NCI-H446 treated with DMSO at 0.1 percent for 48 hours (cell line): ENCODE measurements at regions not wholly inside any gene's neighbourhood (a gene's known extent, or its start where the extent isn't known, plus 50 kb on each side); places are given as distances from the start of the nearest gene placed in this dataset.
"Not testable (repeated sequence)": the region's sequence is repeated elsewhere in the genome, so short reads cannot be mapped to it uniquely, and the experiment has no call there.

Source experiments
- DNase-seq: peaks from one replicate; lab custom pipeline; 2025; lab: John Stamatoyannopoulos, UW

DNA sequence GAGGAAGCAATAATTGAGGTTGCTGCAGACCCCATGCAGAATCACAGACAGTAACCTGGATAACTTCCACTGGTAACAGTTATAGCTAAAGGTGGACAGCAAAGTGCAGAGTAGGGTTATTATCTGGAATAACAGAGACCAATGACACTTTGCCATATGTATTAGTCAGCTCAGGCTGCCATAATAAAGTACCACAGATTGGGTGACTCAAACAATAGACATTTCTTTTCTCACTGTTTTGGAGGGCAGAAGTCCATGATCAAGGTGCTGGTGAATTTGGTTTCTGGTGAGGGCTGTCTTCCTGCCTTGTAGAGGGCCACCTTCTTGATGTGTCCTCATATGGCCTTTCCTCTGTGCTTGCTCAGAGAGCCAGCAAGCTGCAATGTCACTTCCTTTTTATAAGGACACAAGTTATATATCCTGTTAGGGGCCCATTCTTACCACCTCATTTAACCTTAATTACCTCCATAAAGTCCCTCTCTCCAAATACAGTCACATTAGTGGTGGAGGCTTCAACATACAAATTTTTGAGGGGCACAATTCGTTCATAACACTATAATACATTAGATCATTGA is 191.0 kb upstream of the LRP1B start:
- no peak for DNase-seq

DNA sequence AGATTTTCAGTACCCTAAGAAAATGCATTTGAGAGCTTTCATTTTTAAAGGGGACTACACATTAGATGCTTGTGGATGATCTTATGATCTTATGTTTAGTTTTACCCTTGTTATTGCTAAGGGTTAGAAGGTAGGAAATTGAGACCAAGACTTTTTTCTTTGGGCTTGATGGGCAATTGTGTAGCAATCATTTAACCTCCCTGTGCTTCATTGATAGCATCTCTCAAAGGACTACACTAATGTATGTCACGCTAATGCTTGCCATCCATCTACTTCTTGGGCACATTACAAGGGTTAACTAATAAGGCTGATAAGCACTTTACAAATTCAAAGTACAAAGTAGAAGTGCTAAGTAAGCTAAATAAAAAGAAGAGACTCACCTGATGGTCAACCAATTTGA is 189.3 kb upstream of the LRP1B start:
- DNase-seq: no peak

DNA sequence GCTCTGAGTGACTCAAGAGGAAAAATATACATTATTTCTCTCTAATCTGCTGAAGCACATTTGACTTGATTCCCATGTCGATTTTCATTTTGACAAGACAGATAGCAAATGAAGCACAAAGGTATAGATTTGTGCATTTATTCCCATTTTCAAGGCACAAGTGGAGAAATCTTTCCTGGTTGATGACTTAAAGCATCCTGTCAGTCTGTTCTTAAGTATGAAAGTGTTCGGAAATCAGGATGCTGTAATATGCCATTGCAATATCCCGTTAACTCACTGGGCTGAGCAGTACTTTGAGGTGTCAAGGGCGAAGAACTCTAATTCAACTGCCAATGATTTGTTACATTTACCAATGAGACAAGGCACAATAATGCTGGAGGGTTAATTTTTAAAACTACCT is 185.2 kb upstream of the LRP1B start:
- no peak for DNase-seq

DNA sequence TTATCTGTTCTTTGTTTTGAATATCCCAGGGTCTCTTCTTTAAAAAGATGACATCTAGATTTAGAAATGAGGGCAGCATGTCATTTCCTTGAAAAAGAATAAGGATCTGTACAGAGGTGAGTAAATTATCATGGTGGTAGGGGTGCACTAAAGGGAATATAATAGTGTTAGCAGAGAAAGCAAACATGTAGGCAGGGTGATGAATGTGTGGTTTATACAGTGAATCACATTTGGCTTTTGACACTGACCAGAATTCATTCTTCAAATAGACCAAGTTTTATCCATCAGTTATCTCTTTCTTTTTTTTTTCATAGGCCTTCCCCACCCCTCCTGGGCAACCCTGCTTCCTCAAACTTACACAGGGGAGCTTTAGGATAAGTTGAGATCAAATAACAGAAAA is 184.5 kb upstream of the LRP1B start:
- no peak for DNase-seq

DNA sequence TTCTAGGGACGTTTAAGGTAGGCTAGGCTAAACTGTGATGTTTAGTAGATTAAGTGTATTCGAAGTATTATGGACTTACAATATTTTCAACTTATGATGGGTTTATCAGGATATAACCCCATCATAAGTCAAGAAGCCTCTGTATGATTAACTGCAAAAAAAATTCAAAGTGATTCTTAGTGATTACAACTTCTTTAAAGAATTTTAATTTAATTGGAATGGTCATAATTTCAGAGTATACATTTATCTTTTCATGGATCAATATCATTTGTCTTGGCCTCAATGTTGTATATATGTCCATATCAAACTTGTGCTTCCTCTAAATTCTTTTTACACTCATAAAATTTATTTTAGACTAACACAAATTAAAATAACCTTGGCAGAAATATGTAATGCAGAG is 183.3 kb upstream of the LRP1B start:
- DNase-seq: no peak

DNA sequence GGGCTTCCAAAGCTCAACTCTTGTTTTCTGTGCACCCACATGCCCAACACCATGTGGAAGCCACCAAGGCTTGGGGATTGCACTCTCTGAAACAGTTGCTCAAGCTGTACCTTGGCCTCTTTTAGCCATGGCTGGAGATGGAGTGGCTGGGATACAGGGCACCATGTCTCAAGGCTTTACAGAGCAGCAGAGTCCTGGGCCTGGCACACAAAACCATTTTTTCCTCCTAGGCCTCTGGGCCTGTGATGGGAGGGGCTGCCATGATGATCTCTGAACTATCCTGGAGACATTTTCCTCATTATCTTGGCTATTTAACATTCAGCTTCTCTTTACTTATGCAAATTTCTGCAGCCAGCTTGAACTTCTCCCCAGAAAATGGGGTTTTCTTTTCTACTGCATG is 179.7 kb upstream of the LRP1B start:
- no peak for DNase-seq

DNA sequence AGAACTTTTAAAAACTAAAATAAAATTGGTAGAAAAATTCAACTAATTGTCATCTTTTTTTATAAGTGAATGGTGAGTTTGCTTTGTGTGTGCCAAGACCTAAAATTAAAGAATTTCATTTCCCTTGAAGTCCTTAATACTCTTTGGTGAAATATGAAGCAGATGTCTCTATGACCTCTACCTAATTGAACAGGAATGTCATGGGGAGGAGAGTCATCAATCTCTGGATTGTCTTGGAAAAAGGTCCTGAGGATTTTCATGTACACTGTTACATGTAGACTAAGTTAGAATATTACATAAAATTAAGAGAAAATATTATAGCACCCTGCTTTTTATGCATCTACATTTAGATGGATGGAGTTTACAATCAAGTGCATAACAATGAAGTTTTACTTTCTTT is 177.9 kb upstream of the LRP1B start:
- DNase-seq: peak; percentile 25

DNA sequence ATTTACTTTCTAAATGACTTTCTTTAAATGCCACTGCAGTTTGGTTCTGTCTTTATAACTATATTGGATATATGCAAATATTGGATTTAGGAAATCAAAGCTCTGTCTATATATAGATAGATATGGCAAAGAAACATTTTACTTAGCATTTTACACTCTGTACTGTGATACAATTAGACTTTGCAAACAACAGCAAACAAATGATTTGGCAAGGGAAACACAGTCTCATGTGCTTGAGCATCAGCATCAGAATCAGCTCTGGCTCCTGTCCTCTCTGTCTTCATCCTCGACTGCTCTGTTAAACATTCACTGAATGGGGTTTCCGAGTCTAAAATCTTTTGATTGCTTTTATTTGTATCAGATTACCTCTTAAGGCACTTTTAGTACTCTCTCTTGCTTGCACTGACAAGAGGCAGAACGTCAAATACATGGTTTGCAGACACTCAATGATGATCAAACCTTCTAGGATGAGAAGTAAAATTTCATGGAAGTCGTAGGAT is 176.8 kb upstream of the LRP1B start:
- DNase-seq: no peak

DNA sequence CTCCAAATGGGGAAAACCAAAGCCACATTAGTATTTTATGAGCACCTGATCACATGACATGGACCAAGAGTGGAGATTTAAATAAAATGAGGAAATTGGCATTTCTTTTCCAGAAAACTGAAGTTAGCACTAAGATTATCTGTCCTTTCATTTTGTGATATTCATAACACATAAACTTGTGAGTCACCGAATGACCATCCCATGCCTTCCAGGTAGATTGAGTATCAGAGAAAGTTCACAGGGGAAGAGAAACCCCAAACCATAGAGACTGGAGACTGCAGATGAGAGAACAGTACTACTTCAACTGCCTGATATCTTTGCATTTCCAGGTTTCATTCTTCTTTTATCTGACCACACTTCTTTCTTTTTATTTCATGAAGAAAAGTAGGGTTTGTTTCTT is 176.3 kb upstream of the LRP1B start:
- no peak for DNase-seq

DNA sequence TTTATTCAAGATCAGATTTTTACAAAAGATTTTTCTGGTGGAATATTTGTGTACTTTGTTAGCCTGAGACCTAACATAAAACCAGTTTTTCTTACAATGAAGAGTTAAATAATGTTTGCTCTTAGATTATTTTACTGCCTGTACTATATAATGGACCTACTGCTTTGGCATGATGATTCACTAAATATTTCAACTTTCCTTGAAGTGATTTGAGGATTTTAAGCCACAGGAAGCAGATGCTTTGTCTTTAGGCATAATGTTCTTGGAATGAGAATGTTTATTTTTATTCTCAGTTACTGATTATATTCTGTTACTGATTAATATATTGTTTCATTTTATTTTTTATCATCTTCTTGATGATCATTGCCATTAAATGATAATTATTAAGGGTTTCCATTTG is 175.3 kb upstream of the LRP1B start:
- no peak for DNase-seq

DNA sequence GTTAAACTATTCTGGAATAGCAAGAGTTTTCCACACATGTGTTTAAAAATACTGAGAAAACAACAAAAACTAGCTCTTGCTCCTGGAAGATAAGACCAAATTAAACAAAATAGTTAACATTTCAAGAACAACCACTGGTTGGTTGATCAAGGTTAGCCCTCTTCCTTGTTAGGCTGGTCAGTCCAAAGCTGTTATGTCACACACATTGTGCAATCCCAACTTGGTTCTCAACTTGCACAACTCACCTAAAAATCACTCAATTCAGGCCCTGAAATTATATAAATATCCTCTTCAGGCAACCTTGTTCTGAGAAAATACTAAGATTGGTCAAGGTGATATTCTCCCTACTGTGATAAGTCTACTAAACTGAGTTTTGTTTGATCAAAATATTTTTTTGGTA is 169.7 kb upstream of the LRP1B start:
- no peak for DNase-seq

DNA sequence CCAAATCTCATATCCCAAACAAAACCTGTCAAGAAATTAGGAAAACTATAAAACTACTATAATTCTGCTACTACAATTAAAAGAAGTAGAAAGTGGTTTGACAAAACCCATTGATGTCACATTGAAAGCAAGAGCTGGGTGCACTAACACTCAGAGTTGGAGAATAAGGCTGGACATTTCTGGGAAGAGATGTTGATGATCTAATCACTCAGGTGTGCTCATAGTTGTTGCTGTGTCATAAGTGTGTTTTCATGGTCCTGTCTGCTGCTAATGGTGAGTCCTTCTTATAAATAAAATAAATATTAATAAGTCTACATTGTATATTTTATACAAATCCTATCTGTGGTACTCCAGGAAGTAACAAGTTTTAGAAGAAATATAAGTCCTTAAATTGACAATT is 168.2 kb upstream of the LRP1B start:
- no peak for DNase-seq

DNA sequence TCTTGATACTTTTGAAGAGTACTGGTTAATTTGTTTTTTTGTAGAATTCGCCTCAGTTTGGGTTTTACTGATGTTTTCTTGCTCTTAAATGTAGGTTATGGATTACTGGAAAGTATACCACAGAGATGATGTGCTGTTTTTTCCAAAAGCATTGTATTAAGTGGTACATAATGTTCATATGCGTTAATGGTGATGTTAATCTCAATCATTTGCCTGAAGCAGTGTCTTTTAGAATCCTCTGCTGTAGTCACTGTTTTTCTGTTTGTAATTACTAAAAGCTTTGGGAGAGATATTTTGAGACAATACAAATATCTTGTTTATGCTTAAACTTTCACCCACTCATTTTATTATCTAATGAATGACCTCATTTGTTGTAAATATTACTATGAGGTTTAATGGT is 163.4 kb upstream of the LRP1B start:
- DNase-seq: no peak

DNA sequence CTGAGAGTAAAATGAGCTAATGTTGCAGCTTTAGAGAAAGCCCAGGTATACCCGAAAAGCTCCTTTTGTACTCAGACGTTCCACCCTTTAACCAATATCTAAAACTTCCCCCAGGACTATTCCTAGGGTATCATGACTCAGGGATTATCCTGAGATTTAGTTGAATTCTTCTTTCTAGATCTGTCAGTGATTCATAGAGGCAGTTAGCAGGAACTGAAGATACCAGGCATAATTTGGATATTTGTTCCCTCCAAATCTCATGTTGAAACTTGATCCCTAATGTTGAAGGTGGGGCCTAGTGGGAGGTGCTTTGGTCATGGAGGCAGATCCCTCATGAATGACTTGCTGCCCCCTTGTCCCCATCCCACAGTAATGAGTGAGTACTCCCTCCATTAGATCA is 161.2 kb upstream of the LRP1B start:
- no peak for DNase-seq

DNA sequence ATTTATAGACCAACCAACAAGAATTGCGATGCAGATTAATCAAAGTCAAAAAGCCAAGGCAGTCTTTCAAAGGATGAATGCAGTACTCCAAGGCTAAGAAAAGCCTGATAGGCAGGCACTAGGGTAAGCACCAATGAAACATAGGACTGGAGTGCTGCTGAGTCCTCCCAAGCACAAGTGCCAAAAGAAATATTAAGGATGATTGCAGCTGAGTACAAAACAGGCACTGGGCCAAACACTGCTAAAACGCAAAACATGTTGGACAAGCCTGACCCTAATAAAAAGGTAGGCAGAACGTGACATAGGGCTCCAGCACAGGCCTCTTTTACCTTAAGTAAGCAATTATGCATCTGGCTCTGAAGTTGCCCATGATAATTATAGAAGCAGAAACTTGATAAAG is 160.1 kb upstream of the LRP1B start:
- peak; percentile 51 for DNase-seq

DNA sequence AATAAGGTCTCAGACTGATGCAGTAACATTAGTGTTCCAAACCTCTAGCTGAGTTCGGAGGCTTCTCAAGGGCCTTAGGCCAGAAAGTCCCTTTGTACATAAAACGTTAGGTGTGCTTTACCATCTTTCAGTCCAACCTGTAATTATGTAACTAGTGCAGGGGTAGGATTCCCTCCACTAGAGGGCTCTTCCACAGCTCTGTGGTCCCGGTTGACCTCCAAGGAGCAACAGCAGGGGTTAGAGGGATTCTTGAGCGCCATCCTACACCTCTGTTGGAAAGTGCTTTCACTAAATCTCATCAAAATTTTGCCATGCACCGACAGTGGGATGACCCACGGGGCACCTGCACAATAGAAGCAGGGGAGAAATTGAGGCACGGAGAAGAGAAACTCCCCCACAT is 155.8 kb upstream of the LRP1B start:
- DNase-seq: no peak

DNA sequence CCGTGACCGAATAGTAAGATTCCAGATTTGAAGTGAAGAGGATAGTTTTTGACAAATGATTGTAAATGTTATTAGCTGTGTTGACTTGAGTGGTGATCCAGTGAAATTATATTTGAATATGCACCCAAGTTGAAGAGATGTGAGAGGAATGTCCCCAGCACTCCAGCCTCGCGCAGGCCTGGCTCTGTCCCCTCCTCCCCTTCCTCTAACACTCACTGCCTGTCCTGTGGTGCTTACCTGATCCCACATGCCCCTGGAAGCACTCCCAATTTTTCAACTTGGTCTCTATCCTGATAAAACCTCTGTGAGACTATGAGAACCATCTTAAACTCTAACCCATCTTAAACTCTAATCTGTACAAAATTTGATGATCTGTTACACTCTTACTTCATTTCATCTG is 154.7 kb upstream of the LRP1B start:
- DNase-seq: no peak

DNA sequence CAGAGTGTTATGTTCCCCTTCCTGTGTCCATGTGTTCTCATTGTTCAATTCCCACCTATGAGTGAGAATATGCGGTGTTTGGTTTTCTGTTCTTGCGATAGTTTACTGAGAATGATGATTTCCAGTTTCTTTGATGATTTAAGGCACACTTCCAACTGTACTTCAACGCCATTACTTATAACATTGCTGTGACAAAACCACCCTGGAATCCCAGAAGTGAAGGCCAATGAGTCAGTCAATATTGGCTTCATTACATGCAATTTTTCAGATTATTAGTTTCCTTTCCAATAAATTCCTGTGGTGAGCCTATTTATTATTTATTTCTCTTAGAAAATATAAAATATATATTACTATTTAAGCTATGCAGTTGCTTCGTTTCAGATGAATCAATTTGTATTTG is 153.5 kb upstream of the LRP1B start:
- DNase-seq: not testable (repeated sequence)

DNA sequence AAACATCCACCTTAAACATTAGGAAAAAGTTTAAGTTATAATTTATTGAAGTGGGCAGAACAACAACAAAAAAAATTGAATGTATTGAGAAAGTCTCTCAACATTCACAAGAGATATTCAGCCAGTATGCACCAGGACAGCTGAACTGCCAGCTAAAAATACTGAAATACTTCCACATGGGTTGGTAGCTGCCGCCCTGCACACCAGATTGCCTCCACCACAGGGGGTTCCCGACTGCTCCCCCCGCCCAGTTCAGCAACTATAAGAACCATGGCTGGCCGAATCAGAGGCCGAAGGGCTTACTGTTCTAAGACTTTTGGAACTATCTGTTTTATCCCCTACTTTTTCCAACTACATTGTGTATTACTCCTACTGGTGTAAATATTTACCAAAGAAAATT is 150.0 kb upstream of the LRP1B start:
- peak; percentile 22 for DNase-seq

DNA sequence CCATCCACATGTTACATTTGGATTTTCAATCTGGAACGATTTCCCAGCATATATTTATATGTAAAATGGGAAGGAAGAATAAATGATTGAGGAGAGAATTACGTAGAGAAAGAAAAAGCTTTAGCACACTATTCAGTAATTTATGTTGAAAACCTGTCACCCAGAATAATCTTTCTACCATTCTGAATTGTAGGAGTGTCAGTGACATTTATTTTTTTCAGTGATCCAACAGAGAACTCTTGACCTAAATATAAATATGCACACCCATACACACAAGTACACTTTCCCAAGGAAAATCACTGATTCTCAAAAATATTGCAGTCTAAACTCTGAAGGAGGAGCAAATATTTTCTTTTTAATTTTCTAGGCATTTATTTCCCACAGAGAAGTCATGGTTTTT is 140.2 kb upstream of the LRP1B start:
- no peak for DNase-seq

DNA sequence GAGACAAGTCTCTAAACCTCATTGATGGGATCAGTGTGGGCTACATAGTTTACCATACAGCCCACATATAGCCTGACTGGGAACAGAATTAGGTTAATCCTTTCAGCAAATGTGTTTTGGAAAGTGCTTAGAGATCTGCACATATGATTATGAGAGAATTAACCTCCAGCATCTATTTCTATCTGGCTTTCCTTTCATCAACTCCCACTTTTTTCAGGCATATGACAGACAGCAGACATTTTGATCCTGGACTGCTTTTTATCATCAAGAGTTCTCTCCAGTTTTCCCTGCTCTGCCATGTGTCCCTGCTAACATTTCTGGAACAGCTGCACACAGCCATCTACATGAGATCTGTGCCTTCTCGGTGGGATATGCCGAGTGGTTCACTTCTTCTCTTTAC is 139.5 kb upstream of the LRP1B start:
- DNase-seq: no peak

DNA sequence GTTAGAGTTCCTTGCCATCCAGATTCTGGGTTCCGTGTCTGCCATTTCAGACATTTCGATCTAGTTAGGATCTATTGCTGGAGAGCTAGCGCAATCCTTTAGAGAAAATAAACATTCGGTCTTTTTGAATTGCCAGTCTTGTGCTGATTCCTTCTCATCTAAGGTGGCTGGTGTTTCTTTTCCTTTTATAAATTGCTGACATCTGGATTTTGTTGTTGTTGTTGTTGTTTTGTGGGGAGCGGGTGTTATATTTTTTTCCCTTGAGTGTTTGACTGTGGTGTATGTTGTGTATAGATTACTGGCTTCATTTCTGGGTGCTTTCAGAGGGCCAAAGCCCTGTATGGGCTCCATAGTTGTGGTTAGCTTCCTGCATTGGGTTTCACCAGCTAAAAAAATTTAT is 128.5 kb upstream of the LRP1B start:
- no peak for DNase-seq

DNA sequence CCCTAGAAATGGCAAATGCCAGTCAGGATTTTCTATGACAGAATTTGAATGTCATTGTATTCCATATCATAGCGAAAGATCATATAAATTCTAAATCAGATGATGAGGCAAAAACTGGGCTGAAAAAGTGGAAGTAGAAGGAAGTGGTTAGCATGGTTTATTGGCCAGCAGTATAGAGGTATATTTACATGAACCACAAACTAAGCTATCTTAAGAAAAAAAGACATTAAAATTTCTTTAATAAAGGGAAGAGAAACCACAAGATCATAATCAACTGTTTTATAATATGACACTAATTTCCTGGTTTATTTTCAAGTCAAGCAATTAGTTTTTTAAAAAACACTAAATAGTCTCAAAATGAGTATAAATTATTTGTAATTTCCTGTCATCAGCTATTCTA is 123.2 kb upstream of the LRP1B start:
- DNase-seq: no peak

DNA sequence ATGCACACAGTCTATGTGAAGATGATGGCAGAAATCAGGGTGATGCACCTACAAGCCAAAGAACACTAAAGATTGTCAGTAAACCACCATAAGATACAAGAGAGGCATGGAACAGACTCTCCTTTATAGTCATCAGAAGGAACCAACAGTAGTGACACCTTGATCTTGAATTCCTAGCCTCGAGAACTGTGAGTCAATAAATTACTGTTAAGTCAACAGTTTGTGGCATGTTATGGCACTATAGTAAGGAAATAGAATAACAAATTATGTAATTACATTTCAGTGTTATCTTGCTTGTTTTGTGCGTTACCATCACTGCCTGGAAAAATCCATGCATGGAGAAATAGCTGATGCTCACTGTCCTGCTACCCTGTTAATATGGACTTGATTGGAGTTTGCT is 110.2 kb upstream of the LRP1B start:
- DNase-seq: no peak

DNA sequence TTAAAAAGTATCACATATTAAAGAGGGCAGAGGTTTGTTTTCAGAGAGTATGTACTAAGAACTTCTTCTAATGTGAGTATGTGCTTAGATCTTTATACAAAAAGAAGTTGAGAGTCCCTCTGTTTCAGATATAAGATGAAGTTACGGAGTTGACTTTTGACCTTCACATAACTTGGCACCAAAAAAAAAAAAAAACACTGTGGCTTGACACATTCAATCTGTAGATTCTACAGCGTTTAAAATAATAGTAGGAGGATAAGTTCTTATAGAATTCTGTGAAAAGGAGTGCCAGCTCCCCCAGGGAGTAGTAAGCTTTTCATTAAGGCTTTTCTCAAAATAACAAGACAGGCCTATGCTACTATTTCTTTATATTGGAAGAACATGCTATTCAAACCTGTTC is 105.4 kb upstream of the LRP1B start:
- DNase-seq: no peak
